Testis (tissue), 2 donors: ENCODE measurements at regions not wholly inside any gene's neighbourhood (a gene's known extent, or its start where the extent isn't known, plus 50 kb on each side); places are given as distances from the start of the nearest gene placed in this dataset.
"Not testable (repeated sequence)": the region's sequence is repeated elsewhere in the genome, so short reads cannot be mapped to it uniquely, and the experiment has no call there.

Experiments
- POLR2A ChIP-seq: fragments of 450-650 bp; IDR thresholded peaks from one replicate; pipeline ENCODE4 v1.6.1; 2017; ENCODE audit warnings: antibody characterized with exemption, mild to moderate bottlenecking, moderate library complexity
- TF ChIP-seq, protein P1 (sequence below), 3 experiments: fragments of 450-650 bp in 2 of 3; fragments of 200-600 bp in 1 of 3; sonication (generic) in 1 of 3; IDR thresholded peaks; one replicate each; pipeline ENCODE4 v1.5.1; 2016 to 2019; ENCODE audit warnings: antibody characterized with exemption in 3 of 3, mild to moderate bottlenecking in 2 of 3, moderate library complexity in 1 of 3

DNA sequence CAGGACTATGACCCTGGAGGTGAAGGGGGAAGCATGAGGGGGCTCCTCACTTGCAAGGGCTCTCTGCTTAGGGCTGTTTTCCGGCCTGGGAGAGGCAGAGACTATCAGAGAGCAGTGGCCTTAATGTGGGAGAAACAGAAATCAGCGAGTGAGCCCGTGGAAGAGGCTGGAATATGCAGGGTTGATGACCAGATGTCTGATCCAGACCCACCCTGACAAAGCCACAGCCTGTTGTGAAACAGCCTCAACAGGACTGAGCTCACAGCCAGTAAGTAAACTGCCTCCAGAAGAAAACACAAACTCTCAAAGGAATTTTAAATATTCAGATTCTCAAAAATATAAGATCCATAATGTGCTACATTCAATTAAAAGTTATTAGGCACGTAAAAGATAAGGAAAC lies 213.7 kb downstream of the ATP6V0E2 start:
- TF ChIP-seq, protein P1, sequence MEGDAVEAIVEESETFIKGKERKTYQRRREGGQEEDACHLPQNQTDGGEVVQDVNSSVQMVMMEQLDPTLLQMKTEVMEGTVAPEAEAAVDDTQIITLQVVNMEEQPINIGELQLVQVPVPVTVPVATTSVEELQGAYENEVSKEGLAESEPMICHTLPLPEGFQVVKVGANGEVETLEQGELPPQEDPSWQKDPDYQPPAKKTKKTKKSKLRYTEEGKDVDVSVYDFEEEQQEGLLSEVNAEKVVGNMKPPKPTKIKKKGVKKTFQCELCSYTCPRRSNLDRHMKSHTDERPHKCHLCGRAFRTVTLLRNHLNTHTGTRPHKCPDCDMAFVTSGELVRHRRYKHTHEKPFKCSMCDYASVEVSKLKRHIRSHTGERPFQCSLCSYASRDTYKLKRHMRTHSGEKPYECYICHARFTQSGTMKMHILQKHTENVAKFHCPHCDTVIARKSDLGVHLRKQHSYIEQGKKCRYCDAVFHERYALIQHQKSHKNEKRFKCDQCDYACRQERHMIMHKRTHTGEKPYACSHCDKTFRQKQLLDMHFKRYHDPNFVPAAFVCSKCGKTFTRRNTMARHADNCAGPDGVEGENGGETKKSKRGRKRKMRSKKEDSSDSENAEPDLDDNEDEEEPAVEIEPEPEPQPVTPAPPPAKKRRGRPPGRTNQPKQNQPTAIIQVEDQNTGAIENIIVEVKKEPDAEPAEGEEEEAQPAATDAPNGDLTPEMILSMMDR (IDR thresholded peaks at IDR 0.05) = not testable (repeated sequence)
- TF ChIP-seq POLR2A = not testable (repeated sequence)
